ENCODE measurements at regions not wholly inside any gene's neighbourhood (a gene's known extent, or its start where the extent isn't known, plus 50 kb on each side); places are given as distances from the start of the nearest gene placed in this dataset.

DNA sequence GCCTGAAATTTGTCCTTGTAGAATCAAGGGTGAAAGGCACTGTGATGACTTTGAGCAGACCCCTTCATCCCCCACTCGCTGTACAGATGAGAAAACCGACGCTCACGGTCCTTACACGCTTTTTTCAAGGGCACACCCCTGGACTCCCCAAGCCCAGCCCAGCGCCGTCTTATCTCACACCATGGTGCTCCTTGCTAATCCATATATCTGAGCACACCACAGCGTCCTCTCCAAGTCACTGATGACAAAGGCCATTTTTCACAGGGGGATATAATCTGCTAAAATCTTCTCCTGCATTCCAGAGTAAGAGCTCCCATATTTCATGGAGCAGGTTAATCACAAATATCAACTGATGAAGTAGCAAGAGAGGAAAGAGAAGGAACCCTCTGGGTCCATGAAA, 486.3 kb downstream of the BCOR start:
- TF ChIP-seq POLR2AphosphoS5 (IDR thresholded peaks at IDR 0.05) (no peak), POLR2A (IDR thresholded peaks at IDR 0.05) (no peak)
- TF ChIP-seq, protein P1, sequence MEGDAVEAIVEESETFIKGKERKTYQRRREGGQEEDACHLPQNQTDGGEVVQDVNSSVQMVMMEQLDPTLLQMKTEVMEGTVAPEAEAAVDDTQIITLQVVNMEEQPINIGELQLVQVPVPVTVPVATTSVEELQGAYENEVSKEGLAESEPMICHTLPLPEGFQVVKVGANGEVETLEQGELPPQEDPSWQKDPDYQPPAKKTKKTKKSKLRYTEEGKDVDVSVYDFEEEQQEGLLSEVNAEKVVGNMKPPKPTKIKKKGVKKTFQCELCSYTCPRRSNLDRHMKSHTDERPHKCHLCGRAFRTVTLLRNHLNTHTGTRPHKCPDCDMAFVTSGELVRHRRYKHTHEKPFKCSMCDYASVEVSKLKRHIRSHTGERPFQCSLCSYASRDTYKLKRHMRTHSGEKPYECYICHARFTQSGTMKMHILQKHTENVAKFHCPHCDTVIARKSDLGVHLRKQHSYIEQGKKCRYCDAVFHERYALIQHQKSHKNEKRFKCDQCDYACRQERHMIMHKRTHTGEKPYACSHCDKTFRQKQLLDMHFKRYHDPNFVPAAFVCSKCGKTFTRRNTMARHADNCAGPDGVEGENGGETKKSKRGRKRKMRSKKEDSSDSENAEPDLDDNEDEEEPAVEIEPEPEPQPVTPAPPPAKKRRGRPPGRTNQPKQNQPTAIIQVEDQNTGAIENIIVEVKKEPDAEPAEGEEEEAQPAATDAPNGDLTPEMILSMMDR (IDR thresholded peaks at IDR 0.05): no peak
- intact Hi-C loops (cut with DNase I; ENCODE audit: low total_unique reads): no loop called here
- H3K4me3 ChIP-seq: no peak overlapping the region
- peaks cover 0 to 11% of the 10 kb centered on the region in 2 donors for H3K9me3 ChIP-seq
- H3K27ac ChIP-seq: no peak overlapping the region
- no peak for DNase-seq (ENCODE audit: low spot score in 2 of 2)
- H3K27me3 ChIP-seq: peaks cover 0 to 52% of the 10 kb centered on the region in 2 donors
- no peaks in the 10 kb centered on the region for H3K36me3 ChIP-seq
- H3K4me1 ChIP-seq: no peaks in the 10 kb centered on the region

DNA sequence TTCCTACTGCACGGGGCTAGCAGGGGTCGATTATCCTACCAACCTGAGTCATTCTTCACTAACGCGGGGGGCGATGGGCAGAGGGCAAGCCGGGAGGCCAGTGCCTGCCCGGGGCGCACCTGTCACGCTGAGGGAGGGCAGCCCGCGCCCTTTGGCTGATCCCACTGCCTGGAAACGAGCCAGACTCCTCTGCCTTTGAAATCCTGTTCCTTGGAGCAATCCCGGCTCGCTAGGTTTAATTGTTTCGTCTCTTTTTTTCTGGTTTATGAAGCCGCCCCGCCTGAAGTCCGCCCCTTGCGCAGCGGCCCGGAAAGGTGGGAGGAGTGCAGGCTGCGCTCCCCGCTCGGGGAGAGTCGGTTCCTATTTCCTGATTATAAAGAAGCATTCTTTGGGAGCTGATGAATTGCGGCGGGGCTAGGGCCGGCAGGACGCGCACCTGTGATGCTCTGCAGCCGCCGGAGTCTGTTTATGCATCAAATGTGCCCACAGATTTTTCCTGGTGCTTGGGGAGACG, 484.2 kb downstream of the BCOR start:
- Histone ChIP-seq H3K27ac (peak overlapping the region; percentile 18 to 34), H3K4me1 (no peaks in the 10 kb centered on the region), H3K4me3 (peak overlapping the region; percentile 7 to 51 (median 27)), H3K27me3 (peaks cover 0 to 49% of the 10 kb centered on the region in 2 donors), H3K36me3 (no peaks in the 10 kb centered on the region), H3K9me3 (no peaks in the 10 kb centered on the region)
- peak; percentile 52 to 73 for DNase-seq (ENCODE audit: low spot score in 2 of 2)
- intact Hi-C loops (cut with DNase I; ENCODE audit: low total_unique reads): no loop called here
- TF ChIP-seq POLR2AphosphoS5 (IDR thresholded peaks at IDR 0.05) (peak in 1 of 3 donors; percentile 34), POLR2A (IDR thresholded peaks at IDR 0.05) (no peak)

DNA sequence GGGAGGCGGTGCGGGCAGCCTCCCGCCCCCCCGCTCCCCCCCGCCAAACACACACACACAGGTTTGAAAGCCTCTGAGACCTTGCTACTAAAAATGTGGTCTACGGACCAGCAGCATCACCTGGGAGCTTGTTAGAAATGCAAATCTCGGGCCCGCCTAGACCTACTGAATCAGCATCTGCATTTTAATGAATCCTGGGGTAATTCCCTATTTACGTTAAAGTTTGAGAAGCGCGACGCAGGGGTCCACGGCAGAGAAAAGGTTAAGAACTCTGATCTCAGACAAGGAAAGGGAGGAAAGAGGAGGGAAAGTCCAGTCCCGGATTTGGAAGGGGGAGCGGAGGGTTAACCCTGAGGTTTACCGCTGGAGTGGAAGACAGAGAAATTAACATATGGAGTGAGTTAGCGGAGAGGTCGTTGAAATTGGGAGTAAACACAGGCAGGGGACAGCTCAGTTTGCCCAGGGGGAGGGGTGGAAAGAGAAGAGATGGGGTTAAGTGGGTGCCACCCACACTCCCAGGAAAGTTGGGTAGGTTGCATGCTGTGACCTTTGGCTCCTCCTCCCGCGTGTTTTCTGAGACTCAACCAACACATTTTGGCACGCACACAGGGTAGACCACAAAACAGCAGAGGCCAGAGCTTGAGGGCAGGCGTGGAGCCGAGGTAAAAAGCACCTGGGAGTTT, 483.6 kb downstream of the BCOR start:
- intact Hi-C loops (cut with DNase I; ENCODE audit: low total_unique reads): no loop called here
- H3K27ac ChIP-seq: peak overlapping the region; percentile 18 to 34

DNA sequence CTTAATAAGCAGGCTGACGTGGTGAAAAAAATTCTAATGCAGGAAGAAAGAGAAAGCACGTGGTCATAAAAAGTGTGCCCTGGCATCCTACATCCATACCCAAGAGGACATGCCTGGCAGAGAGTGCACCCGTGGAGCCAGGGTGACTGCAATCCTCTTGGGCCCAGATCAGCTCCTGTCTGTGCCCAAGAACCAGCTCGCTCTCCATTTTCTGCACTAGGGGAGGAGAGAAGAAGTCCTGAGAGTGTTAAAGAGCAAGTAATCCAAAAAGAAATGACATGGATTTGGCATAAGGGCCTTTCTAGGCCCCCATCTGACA, 483.1 kb downstream of the BCOR start:
- intact Hi-C loops (cut with DNase I; ENCODE audit: low total_unique reads): no loop called here
- Histone ChIP-seq H3K36me3 (no peaks in the 10 kb centered on the region), H3K4me3 (peak overlapping the region in 1 of 3 donors; percentile 51), H3K4me1 (no peaks in the 10 kb centered on the region), H3K27ac (peak overlapping the region; percentile 18 to 28), H3K27me3 (peaks cover 0 to 50% of the 10 kb centered on the region in 2 donors), H3K9me3 (no peaks in the 10 kb centered on the region)
- no peak for DNase-seq (ENCODE audit: low spot score in 2 of 2)
- TF ChIP-seq, protein P1 (IDR thresholded peaks at IDR 0.05): no peak
- TF ChIP-seq POLR2AphosphoS5 (IDR thresholded peaks at IDR 0.05): no peak
- no peak for TF ChIP-seq POLR2A (IDR thresholded peaks at IDR 0.05)

More for the DNA sequence above, 483.6 kb downstream of the BCOR start:
- TF ChIP-seq POLR2AphosphoS5 (IDR thresholded peaks at IDR 0.05): no peak
- TF ChIP-seq, protein P1 (IDR thresholded peaks at IDR 0.05): no peak
- no peak for TF ChIP-seq POLR2A (IDR thresholded peaks at IDR 0.05)
- Histone ChIP-seq H3K4me3 (peak overlapping the region in 2 of 3 donors; percentile 27 to 51), H3K9me3 (no peaks in the 10 kb centered on the region), H3K27me3 (peaks cover 0 to 52% of the 10 kb centered on the region in 2 donors), H3K36me3 (no peaks in the 10 kb centered on the region), H3K4me1 (no peaks in the 10 kb centered on the region)
- DNase-seq (ENCODE audit: low spot score in 2 of 2): peak in 1 of 2 donors; percentile 70

DNA sequence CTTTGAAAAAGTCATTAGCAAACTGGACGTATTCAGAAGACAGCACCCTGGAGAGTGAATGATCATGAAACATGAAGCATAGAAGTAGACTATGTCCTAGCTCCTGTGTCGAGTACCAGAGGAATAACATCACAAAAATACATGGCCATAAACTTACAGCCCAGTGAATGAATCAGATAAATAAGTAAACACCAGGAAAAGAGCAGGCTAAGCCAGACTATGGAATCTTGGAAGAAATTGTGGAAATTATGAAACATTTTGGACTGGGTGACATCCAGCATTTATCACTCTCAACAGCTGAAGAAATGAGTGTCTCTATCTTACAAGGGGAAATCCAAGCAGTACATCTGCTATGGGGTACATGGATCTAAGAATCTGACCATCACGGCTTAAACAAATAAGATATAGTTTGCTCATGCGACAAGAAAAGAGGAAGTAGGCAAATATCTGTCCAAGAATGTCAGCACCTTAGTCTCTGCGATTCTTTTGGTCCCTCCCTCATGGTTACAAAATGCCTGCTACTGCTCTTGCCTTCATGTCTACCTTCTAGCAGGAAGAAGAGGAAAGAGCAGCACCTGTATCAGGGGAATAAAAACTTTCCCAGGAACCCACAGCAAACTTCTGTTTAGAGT, 481.5 kb downstream of the BCOR start:
- peaks cover 0 to 3% of the 10 kb centered on the region in 2 donors for H3K9me3 ChIP-seq
- intact Hi-C loops (cut with DNase I; ENCODE audit: low total_unique reads): no loop called here
- no peak for DNase-seq (ENCODE audit: low spot score in 2 of 2)
- H3K4me3 ChIP-seq: no peak overlapping the region
- peaks cover 0 to 37% of the 10 kb centered on the region in 2 donors for H3K27me3 ChIP-seq
- TF ChIP-seq POLR2A (IDR thresholded peaks at IDR 0.05) (no peak), POLR2AphosphoS5 (IDR thresholded peaks at IDR 0.05) (no peak)
- TF ChIP-seq, protein P1 (IDR thresholded peaks at IDR 0.05): no peak
- no peak overlapping the region for H3K27ac ChIP-seq
- H3K36me3 ChIP-seq: no peaks in the 10 kb centered on the region
- no peaks in the 10 kb centered on the region for H3K4me1 ChIP-seq
